ENCODE measurements at regions not wholly inside any gene's neighbourhood (a gene's known extent, or its start where the extent isn't known, plus 50 kb on each side); places are given as distances from the start of the nearest gene placed in this dataset.

- no CpG with 5 or more reads among the region's 2 CpGs for WGBS (ENCODE audit: extremely low coverage, insufficient read length, low lambda C conversion rate)
- H2BK15ac ChIP-seq (ENCODE audit: low read depth, low read length) = no peak overlapping the region
- H3K27me3 Mint-ChIP-seq (ENCODE audit: low read depth) = no peaks in the 10 kb centered on the region; the same call in none of the 2 replicates
Measured at GRCh38 chr10:4012848-4013247, 227.8 kb upstream of the KLF6 start.

More at GRCh38 chr10:4012848-4013247, 227.8 kb upstream of the KLF6 start:
- Mint-ChIP-seq H3K4me1 (peaks cover 5 to 10% of the 10 kb centered on the region in 2 experiments), H3K27ac (no peak overlapping the region), H3K36me3 (ENCODE audit: insufficient read depth in 1 of 3, low read depth in 3 of 3) (peaks cover 0 to 3% (median 0%) of the 10 kb centered on the region in 3 experiments; a peak in 1 of 7 replicates), H3K9me3 (no peaks in the 10 kb centered on the region; a peak in 3 of 5 replicates), H3K4me3 (no peak overlapping the region)
- no peaks in the 10 kb centered on the region for H3K79me1 ChIP-seq (ENCODE audit: insufficient read depth, low read depth, low read length, poor library complexity, severe bottlenecking)
- no peak overlapping the region for H4K91ac ChIP-seq (ENCODE audit: insufficient read length, low read depth, low read length)
- no peak overlapping the region for H3K4me2 ChIP-seq (ENCODE audit: insufficient read depth, insufficient read length, low read length)
- H3K23me2 ChIP-seq (ENCODE audit: insufficient read length, low read depth, low read length, poor library complexity, severe bottlenecking) = no peaks in the 10 kb centered on the region
- DNase-seq = no peak
- no peaks in the 10 kb centered on the region for H3K79me2 ChIP-seq (ENCODE audit: insufficient read depth, low read length)
- H4K5ac ChIP-seq (ENCODE audit: insufficient read length, low read depth, low read length) = no peak overlapping the region
- H3K18ac ChIP-seq (ENCODE audit: insufficient read length, low read depth, low read length) = no peak overlapping the region
- no peaks in the 10 kb centered on the region; the same call in 1 of the 2 replicates for H3K4me1 ChIP-seq (ENCODE audit: insufficient read depth, low read length)
- no peak overlapping the region for H2BK5ac ChIP-seq (ENCODE audit: insufficient read length, low read length)
- H2AK5ac ChIP-seq (ENCODE audit: insufficient read length, low read length) = no peak overlapping the region
- no peak overlapping the region for H3K9ac ChIP-seq (ENCODE audit: extremely low read depth, insufficient read length, low read length)
- no peak overlapping the region for H3K56ac ChIP-seq (ENCODE audit: insufficient read length, low read depth, low read length)
- no peak overlapping the region for H2BK20ac ChIP-seq (ENCODE audit: low read depth, low read length, poor library complexity, severe bottlenecking)
- no peak overlapping the region for H3K14ac ChIP-seq (ENCODE audit: insufficient read depth, low read length)
- no peak overlapping the region for H2AFZ ChIP-seq (ENCODE audit: low read length)
- H4K8ac ChIP-seq (replicated peaks; ENCODE audit: insufficient read length, low read depth, low read length) = no peak overlapping the region
- H3K4ac ChIP-seq (ENCODE audit: low read depth, low read length) = no peak overlapping the region
- no peak overlapping the region for H2BK12ac ChIP-seq (ENCODE audit: insufficient read length, low read depth, low read length)
- no peaks in the 10 kb centered on the region for H4K20me1 ChIP-seq (ENCODE audit: control insufficient read depth, insufficient read depth, insufficient read length)
- no peak overlapping the region for H3K23ac ChIP-seq (ENCODE audit: insufficient read length, low read depth, low read length)
- no peak overlapping the region for H3K27ac ChIP-seq (ENCODE audit: insufficient read length, low read depth, low read length)
- 0 out of 2 replicates have a peak, but pooled peaks cover 1% of the 10 kb centered on the region for H3K27me3 ChIP-seq (ENCODE audit: insufficient read depth, low read length)
- no peak for TF ChIP-seq CTCF (conservative IDR thresholded peaks at IDR 0.05)
- no peak overlapping the region for H3T11ph ChIP-seq (ENCODE audit: low read length)
- no peak overlapping the region for H2BK120ac ChIP-seq (ENCODE audit: low read depth, low read length, poor library complexity, severe bottlenecking)
- H3K9me3 ChIP-seq (ENCODE audit: control insufficient read depth, low read depth, low read length) = no peaks in the 10 kb centered on the region
